T-helper 1 cell treated with Interleukin-12 subunit alpha and Interleukin-12 subunit beta and Interleukin-4 antibody, amounts not matched to agents 30 ng/mL and 1 ng/mL, for 36 hours (primary cell): ENCODE measurements at regions not wholly inside any gene's neighbourhood (a gene's known extent, or its start where the extent isn't known, plus 50 kb on each side); places are given as distances from the start of the nearest gene placed in this dataset.

ENCODE experiments used
- intact Hi-C: fragments of 100-400 bp; cut with micrococcal nuclease; formaldehyde crosslinking; loops from one replicate; pipeline ENCODE4 v1.15.1; 2024

DNA sequence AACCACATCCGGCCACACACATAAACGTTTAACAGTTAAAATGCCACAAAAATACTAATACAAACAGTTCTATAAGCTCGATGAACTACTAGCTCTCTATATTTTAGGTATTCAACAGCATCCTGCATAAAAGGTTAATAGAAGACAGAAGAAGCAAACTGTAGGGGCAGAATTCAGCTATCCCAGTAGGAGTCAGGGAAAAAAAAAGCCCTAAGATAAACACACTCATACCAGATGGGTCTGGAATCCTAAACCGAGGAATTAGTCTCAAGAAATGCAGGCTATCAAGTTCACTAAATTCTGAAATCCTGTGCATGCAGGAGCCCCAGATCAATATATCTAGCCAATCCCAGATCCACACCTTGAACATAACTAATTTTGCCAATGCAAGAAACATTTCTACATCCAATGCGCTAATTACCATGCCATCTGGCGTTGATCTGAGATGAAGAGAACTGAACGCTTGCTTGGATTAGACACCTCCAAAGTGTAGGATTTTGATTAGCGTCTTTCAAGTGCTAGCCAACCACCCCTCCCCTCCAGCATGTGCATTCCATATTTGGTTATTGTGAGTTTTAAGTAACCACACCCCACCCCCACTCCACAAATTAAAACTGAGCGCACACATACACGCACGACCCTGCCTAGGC, 512.2 kb upstream of the INTU start:
- intact Hi-C loops, result no loop called here

DNA sequence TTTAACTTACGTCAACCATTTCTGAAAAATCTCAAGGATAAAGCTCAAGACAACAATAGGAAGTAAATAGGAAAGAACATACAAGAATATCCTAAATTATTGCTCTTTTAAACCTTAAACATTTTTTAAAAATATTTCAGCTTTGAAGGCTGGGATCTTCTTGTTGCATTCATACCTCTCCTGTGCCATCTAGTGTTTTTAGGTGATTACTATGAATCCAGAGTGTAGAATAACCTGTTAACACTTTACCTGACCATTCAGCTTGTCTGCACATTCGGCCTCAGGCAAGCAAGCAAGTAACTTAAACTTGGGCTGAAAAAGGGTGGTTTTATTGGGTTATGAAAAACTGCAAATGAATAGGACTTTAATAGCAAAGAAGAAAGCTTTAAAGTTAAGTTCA, 507.8 kb upstream of the INTU start:
- intact Hi-C loops, result no loop called here

DNA sequence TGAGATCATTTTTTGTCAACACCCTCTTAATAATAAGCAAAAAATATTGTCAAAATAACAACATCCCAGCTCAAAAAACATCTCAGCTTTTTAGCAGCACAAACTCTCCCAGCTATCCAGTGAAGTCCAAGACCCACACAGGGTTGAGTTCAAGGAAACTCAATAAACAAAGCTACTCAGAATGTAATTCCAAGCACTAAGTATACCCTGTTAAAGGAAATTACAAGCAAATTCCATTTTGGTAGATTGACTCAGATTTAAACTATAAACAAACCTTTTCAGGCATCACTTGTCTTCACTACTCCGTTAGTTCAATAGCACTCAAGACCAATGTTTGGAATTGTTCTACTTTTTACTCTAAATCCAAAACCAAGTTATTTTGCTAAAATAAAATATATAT, 506.0 kb upstream of the INTU start:
- intact Hi-C loops, result no loop called here

DNA sequence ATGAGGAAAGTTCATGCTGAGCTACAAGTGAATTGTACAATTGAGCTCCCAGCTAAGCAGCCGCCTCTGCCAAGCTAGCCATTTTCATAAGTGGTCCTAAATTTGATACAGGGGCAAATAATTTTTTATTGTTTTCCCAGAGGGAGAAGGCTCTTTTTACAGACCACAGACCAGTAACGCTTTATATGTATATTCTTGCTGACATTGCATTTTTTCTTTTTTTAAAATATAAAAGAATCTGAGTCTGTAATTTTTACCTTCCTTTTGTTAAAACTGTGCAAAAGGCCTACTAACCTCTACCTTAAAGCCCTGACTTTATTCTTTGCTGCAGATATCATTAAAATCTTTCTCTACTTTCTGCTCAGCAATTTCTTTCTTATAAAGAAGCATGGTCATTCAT, 501.2 kb upstream of the INTU start:
- intact Hi-C loops, result no loop called here

DNA sequence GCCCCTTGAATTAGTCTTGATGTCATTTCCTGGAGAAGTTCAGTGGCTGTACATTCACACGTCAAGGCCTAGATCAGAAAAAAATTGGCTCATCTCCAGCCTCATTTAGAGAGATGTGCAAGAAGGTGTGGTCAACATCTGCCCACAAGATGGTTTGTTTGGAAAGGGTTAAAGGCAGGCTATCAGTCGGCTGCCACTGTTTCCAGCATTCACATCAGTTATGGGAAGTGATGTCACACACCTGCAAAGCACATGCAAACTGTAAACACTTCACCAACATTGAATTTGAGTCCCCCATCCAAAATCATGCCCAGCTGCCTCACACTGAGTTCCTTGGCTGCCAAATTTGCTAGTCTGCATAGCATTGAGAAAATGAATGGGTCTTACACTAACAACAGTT, 498.3 kb upstream of the INTU start:
- intact Hi-C loops, result no loop called here

DNA sequence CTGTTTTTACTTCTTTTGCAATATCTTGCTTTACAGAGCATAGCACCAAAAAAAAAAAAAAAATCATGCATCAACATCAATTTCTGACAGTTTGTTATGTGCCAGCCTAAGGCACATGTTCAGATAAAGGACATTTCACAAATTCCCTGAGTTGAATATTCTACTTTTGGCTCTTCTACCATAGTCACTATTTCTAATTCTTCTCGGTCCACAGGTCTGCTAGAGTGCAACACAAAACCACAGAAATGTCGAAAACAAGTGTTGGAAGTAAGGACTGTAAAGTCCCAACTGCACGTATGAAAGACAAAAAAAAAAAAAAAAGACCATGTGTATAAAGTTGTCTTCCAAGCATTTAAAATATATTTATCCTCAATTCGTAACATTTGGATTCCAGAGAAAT, 494.2 kb upstream of the INTU start:
- intact Hi-C loops, result no loop called here

DNA sequence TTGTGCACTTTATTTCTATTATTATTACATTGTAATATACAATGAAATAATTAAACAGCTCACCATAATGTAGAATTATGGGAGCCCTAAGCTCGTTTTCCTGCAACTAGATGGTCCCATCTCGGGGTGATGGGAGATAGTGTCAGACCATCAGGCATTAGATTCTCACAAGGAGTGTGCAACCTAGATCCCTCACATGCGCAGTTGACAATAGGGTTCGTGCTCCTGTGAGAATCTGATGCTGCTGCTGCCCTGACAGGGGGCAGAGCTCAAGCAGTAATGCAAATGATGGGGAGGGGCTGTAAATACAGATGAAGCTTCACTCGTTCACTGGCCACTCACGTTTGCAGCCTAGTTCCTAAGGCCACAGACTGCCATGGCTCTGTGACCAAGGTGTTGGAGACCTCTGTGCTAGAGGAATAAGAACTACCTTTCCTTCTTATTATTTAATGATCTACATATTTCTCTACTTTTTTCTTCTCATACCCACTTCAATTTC, 492.9 kb upstream of the INTU start:
- intact Hi-C loops, result no loop called here

DNA sequence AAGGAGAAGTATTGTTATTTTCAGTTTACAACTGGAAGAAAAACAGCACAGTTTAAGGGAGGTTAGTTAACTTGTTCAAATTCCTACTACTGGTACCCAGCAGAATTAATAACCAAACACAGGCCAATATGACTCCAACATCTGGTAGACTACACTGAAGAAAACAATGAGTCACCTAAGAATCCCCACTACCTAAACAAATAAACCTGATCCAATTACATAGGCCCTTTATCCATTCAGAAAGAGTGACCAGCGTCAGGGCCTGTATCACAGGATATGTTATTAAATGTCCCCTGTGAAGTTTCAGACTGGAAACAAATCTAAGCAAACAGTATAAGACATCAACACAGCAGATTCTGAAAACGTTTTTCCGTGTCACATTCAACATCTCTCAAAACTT, 492.5 kb upstream of the INTU start:
- intact Hi-C loops, result no loop called here

DNA sequence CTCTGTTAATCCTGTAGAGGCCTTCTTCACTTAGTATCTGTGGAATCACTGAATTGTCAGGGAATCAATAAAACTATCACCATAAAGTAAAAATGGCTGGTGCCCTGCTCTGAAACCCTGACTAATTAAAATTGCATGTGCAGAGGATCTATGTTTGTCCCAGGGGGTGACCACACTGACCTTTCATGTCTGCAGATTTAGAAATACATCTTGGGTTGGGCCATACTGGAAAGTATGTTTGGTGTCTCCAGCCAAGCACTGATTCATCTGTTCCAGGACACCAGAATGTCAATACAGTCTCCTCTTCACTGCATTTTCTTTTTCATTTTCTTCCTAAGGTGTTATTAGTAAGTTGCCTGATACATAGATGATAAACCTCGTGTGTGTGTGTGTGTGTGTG, 490.9 kb upstream of the INTU start:
- intact Hi-C loops, result no loop called here

DNA sequence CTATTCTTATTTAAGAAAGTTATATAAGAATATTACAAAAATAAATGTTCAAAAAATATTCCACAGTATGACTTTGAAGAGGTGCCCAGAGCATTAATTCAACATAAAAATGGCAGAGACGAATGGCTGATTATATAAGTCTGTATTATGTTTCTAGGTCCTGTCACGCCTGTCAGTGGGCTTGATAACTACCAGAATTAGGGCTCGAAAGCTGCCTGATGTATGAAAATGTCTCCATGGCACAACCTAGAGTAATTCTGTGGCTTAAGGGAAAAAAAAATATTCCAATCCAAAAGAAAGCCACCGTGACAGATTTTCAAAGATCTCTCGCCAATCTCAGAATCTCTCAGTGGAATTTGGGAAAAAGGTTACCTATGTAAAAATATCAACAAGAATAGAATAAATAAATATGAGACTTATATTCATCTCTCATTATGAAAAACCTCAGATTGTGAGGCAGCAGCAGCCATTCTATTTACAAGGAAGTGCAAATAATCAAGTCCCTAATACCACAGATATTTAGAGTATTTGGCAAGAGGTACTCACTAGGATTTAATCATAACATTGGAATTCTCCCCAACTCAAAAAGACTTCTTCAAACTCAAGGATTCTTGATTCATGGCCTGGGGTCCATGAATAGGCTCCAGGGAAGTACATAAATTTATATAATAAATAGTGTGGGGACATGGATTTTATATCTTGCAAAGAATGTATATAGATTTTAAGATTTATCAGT, 489.1 kb upstream of the INTU start:
- intact Hi-C loops, result no loop called here

DNA sequence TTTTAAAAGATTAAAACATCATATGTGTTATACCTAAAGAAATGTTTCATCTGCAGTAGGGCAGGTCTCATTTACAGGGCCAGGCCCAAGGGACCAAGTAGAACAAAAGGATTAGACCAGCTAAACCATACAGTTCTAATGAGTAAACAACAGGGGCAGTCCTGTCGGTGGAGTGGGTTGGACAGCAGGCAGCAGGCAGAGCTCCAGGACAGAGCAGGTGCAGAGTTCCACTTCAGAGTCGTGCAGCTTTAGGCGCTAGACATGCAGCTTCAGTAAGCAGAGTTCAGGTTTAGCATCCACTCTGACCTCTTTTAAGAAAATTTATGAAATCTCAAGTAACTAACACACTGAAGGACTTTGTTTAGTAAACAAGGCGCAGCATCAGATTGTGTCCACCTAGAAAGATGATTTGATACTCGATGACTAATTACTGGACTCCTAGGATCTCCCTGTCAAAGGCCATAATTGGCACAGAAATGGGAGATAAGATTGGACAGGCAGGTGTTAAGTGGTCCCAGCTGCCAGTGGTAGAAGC, 487.7 kb upstream of the INTU start:
- intact Hi-C loops, result no loop called here

DNA sequence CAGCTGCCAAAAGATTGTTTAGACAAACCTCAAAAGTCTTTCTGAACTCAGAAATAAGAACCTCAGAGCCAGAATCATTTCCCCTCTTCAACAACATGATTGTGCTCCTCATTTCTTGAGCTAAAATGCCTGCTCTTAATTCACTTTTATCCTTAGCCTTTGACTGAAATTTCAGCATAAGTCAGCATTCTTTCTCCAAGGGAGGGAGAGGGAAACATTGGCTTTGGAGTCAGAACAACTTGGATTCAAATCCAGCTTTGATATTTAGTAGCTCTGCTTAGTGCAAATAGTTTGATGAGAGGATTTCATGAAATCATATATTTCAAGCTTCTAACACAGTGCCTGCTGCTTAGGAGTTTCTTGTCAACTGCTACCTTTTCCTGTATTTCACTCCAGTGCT, 484.6 kb upstream of the INTU start:
- intact Hi-C loops, result no loop called here

DNA sequence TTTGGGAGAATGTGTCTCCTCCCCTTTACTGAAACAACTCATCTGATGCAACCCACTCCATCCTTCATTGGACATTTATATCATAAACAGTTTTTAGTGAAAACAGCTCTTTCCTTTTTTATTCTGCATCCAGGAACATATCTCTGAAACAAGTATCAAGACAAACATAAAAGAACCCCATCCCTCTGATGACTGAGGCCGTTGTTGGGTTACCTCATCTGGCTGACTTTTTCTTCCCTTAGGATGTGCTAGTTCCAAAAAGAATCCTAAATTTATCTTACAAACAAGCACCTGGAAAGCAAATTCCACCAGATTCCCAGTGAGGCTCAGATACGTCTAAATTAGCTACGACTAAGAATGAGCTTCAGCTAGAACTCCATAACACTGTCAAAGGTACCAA, 483.7 kb upstream of the INTU start:
- intact Hi-C loops, result no loop called here

DNA sequence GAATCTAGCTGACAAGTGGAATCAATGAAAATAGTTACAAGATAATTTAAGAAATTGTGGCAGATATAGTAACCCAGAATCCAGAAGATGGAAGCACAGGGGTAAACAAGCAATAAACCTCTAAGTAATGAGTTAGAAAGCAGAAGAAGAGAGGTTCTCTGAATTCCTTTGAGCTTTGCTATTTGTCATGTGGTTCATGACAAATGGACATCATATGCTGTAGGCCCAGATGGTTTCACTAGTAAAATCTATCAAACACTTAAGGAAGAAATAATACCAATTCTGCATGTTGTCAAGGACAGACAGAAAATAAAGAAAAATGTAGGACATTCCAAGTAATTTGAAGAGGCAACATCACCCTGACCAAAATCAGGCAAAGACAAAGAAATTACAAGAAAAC, 480.8 kb upstream of the INTU start:
- intact Hi-C loops, result no loop called here

DNA sequence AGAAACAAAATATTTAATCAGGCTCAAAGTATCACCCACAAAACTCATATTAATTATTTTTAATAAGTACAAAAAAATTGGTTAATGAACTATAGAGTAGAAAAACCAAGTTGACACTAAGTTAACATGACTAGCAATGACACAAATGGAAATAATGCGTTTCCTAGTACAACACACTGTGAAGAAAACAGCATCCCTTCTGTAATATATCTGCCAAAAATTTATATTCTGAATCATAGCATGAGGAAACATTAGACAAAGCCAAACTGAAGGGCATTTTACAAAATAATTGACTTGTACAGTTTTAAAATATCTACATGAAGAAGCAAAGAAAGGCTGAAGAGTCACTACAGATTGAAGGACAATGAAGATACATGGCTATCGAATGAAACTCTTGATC, 477.6 kb upstream of the INTU start:
- intact Hi-C loops, result no loop called here

DNA sequence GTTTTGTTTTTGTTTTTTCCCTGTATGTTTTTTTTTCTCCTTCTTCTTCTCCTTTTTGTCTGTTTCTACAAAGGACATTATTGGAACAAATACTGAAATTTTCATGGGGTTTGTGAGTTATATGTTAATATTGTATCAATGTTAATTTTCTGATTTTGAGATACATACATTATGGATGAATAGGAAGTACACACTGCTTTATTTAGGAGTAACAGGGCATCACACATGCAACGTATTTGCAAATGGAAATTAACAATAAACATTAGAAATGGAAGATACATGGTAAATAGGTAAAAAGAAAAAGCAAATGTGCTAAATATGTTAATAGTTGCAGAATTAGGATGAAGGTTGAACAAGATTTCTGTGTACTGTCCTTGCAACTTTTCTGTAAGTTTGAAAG, 477.2 kb upstream of the INTU start:
- intact Hi-C loops, result no loop called here

DNA sequence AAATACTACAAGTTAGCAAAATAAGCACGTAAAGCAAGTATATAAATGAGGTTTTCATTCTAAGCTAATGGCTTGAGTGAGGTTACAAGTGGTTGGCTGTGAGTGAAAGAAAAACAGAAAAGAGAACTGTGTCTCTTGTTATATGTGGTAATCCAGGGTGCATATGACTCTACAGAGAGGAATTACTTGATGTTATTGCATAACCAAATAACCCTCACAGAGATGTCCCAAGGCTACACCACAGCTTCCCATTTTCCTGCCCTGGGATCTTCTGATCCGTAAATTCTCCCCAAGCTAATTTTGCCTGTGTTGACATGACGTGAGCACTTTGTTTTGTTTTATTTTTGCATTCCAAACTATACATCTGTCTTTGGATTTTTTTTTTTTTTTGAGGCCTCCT, 470.0 kb upstream of the INTU start:
- intact Hi-C loops, result no loop called here

DNA sequence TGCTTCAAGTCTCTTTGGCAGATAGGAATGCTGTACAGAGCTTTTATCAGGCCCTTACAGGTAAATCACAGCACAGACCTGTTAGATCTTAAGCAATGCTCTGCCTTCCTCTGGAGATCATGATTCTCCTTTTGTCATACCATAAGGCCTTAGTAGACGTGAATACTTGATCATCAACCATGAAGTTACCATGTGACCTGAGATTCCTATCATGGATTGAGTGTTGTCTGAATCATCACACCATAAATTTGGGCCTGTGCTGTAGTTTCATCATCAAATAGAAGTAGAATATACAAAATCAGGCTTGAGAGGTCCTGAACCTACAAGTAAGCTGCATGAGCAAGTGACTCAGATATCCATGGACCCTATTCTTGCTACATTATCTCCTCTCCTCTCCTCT, 466.8 kb upstream of the INTU start:
- intact Hi-C loops, result no loop called here

DNA sequence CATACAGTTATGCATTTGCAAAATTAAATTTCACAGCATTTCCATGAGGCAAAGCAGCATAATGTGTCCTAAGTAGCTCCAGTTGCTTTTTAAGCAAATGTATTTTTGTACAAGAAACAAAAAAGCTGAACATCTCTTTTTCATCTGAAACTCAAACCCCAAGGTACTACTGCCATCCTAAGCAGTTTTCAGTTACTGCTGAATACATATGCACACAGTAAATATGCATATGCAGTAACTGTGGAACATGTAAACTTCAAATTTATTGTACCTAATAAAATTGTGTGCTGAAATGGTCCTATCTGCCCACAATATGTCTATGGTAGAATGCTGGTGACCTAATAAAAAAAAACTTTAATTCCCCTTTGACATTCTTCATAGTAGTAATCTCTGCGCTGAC, 458.6 kb upstream of the INTU start:
- intact Hi-C loops, result no loop called here

DNA sequence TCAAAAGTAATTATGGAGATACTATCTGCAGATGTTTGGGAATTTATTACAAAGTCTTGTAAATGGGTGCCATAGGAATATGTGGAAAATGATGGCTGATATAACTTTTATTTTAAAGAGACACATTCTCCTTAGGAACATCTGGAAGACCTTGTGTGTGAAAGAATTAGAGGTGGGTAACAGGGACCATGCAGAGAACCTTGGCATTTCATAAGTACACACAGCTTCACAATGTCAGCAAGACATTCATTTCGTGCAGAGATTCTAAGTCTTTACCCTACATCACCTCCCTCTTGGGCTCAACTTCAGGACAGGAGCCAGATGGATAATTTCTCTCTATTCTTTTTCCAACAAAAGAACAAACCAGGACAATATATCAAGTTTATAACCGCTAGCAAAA, 458.1 kb upstream of the INTU start:
- intact Hi-C loops, result no loop called here

DNA sequence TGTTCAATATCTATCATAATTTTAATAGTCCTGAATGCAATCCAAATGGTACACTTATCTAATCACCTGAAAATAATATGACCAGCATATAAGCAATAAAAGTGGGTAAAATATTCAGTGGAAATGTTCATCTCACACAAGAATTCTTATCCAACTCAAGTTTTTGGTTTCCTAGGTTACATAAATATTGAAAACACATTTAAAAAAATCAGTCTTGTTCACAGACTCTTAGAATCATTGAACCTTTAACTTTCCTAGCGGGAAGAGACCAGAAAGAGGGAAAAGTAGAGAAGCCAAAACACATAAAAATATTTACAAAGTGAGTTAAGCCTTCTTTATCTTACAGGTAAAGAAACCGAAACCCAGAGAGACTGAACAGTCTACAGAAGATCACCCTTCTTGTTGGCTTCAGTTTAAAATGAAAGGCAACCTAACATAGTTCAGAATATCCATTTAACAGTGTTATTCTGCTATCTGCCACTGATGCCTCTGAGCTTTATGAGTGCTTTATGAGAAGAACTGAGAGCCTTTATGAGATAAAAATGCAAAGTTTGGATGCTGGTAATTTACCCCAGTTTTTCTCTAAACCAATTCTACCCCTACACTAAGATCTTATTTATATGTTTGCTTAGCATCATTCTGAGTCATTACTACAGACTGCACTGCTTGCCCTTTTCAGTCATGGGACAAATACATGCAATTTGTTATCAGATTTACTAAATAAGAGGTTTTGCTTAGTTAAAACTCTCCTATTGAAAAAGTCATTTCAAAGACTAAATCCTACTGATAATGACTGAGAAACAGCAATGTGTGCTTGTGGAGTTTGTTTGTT, 453.3 kb upstream of the INTU start:
- intact Hi-C loops, result no loop called here

DNA sequence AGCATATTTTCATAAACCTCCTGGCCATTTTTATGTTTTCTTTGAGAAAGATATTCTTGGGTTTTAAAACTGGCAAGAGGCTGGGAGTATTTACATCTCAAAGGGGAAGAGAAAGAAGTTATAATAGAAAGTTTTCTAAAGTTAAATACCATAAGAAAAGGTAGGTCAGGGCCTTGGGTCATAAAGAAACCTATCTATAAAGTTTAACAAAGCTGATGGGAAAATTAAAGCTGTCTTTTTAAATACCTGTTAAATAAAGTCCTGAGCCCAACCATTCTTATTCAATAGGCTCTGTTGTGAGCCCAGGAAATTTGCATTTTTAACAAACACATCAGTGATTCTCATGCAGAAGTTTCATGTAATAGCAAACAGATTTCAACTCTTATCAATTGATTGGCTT, 451.8 kb upstream of the INTU start:
- intact Hi-C loops, result no loop called here
